ENCODE measurements at regions not wholly inside any gene's neighbourhood (a gene's known extent, or its start where the extent isn't known, plus 50 kb on each side); places are given as distances from the start of the nearest gene placed in this dataset.
"Not testable (repeated sequence)": the region's sequence is repeated elsewhere in the genome, so short reads cannot be mapped to it uniquely, and the experiment has no call there.

DNA sequence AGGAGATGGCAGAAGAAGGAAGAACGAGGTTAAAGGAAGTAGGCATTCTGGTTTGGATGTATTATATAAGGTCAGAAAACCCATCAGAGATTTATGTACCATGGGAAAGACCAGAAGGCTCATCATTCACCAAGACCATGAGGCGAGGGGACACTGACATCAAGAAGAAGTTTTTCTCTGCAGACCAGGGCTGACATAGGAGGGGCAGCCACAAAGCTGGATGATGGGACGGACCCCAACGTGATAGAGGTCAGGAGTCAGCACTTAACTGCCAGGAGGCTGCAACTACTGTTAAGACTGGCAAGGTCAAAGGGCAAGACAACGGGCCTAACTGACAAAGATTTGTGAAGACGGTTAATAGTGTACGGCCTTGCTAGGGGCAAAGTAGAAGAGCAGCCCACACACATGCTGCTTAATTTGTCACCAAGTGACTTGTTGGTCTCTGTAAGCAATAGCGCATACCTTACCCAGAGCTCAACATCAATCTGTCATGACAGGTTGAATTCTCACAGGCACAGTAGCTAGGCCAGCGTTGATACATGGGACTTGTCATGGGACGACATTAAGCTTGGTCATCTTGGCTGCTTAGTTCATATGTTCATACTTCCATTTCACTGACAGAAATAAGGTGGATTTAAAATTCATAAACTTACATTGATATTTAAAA, 579.7 kb upstream of the CDH10 start:
- POLR2A ChIA-PET = no interaction called here
- DNase-seq (ENCODE audit: extremely low spot score) = no peak
- CTCF ChIA-PET = interaction anchor here (0.8 kb wide), 1 partner anchor 8 kb away, joined by 3 read pairs; no protein-coding TSS in a partner anchor
- TF ChIP-seq, protein P1, sequence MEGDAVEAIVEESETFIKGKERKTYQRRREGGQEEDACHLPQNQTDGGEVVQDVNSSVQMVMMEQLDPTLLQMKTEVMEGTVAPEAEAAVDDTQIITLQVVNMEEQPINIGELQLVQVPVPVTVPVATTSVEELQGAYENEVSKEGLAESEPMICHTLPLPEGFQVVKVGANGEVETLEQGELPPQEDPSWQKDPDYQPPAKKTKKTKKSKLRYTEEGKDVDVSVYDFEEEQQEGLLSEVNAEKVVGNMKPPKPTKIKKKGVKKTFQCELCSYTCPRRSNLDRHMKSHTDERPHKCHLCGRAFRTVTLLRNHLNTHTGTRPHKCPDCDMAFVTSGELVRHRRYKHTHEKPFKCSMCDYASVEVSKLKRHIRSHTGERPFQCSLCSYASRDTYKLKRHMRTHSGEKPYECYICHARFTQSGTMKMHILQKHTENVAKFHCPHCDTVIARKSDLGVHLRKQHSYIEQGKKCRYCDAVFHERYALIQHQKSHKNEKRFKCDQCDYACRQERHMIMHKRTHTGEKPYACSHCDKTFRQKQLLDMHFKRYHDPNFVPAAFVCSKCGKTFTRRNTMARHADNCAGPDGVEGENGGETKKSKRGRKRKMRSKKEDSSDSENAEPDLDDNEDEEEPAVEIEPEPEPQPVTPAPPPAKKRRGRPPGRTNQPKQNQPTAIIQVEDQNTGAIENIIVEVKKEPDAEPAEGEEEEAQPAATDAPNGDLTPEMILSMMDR (IDR thresholded peaks at IDR 0.05; ENCODE audit: control extremely low read depth, extremely low read depth, low read depth, missing control alignments) = no peak

DNA sequence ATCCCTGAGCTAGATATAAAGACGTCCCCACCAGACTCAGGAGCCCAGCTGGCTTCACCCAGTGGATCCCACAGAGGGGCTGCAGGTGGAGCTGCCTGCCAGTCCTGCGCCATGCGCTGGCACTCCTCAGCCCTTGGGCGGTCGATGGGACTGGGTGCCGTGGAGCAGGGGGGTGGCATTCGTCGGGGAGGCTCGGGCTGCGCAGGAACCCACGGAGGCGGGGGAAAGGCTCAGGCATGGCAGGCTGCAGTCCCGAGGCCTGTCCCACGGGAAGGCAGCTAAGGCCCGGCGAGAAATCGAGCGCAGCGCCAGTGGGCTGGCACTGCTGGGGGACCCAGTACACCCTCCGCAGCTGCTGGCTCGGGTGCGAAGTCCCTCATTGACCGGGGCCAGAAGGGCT, 555.1 kb upstream of the CDH10 start:
- DNase-seq (ENCODE audit: extremely low spot score); POLR2A ChIA-PET: not testable (repeated sequence)
- CTCF ChIA-PET = interaction anchor here (1.5 kb wide), 1 partner anchor 15 kb away, joined by 3 read pairs; no protein-coding TSS in a partner anchor

DNA sequence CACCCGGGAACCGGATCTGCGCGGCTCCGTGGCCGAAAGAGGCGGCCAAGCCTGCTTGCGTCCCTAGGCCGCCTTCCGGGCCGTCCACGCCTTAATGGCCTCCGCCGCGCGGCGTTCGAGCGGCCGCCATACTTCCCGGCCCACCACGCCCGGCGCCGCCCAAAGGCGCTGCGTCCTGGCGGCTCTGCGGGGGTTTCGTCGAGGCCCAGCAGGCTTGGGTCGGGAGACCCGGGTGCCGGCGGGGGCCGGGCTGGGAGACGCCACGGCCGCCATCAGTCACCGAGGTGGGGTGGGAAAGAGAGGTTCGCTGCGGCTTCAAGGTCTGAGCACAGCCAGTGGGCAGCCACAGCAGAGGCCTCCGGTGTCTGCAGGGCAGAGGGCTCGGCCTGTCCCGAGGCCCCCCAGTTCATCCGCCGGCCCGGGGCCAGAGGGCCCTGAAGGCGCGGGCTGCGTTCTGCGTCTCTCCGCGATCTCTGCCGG, 545.8 kb upstream of the CDH10 start:
- TF ChIP-seq, protein P1 (IDR thresholded peaks at IDR 0.05; ENCODE audit: control extremely low read depth, extremely low read depth, low read depth, missing control alignments) = no peak
- DNase-seq (ENCODE audit: extremely low spot score) = no peak
- ChIA-PET CTCF (no interaction called here), POLR2A (no interaction called here)

DNA sequence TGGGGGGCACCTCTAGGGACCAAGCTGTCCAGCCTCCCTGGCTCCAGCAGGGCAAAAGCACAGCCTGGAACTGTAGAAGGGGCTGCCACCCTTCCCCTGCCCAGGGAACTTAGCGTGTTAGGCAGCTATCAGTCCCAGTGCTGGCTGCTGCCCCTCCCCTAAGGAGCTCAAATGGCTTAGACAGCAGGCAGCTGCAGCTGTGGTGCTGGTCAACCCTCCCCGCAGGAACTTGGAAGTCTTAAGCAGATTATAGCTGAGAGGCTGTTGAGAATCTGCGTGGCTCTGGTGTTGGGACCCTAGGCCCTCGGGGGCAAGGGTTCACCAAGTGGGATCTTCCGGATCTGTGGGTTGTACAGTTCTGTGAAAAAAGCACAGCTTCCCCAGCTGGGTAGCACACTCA, 536.5 kb upstream of the CDH10 start:
- CTCF ChIA-PET = no interaction called here
- POLR2A ChIA-PET = no interaction called here
- no peak for DNase-seq (ENCODE audit: extremely low spot score)
- TF ChIP-seq, protein P1 (IDR thresholded peaks at IDR 0.05; ENCODE audit: control extremely low read depth, extremely low read depth, low read depth, missing control alignments) = no peak

DNA sequence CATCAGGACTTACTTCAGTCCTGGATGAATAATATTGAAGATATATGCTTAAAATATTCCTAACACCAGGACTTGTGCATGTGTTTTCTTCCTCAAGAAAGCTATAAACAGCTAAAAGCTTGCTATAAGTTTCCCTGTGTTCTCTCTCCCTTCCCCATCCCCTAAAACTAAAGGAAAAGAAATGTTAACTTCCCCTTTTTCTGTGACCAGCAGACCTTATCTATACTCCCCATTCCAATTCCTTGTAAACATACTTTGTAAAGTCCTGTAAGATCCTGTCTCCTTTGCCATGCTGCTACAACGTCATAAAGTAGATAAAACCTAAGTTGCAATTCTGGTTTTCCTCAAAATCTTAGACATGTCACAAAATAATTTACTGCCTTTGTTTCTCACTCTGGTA, 517.8 kb upstream of the CDH10 start:
- POLR2A ChIA-PET; CTCF ChIA-PET; DNase-seq (ENCODE audit: extremely low spot score): not testable (repeated sequence)

DNA sequence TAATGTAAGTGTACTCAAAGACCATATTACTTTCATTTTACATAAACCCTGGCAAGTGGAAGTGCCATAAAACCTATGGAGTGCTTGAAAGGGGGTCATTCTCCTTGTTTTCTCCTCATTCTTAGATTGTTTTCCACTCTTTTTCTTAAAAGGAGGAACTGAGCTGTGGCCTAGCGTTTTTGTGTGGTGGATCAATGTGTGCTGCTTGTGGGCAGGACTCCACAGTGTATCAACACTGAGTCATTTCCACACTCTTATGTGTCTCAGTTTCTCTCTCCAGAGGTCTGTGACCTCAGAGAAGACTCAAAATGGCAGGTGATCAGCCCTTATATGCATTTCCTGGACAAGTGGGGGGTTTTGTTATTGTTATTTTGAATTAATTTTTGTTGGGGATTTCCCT, 516.1 kb upstream of the CDH10 start:
- DNase-seq (ENCODE audit: extremely low spot score) = no peak
- TF ChIP-seq, protein P1 (IDR thresholded peaks at IDR 0.05; ENCODE audit: control extremely low read depth, extremely low read depth, low read depth, missing control alignments) = no peak
- POLR2A ChIA-PET = no interaction called here
- CTCF ChIA-PET = no interaction called here

DNA sequence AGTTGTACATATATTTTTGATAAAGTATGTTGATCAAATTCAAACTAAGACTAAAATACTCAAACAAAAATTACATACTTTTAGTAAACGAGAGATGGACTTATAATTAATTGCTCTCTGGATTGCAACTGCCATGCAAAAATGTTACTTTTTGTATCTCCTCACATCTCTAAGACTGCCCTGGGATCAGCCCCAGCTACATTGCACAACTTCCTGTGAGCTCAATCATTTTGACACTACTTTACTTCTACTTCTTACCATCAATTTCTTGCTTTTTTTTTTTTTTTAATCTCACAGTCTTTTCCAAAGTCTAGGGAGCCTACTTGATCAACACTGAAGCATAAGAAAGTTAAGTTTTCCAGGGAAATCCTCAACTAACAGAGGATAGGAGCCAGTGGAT, 506.0 kb upstream of the CDH10 start:
- ChIA-PET POLR2A (no interaction called here), CTCF (no interaction called here)
- TF ChIP-seq, protein P1 (IDR thresholded peaks at IDR 0.05; ENCODE audit: control extremely low read depth, extremely low read depth, low read depth, missing control alignments) = no peak
- no peak for DNase-seq (ENCODE audit: extremely low spot score)

DNA sequence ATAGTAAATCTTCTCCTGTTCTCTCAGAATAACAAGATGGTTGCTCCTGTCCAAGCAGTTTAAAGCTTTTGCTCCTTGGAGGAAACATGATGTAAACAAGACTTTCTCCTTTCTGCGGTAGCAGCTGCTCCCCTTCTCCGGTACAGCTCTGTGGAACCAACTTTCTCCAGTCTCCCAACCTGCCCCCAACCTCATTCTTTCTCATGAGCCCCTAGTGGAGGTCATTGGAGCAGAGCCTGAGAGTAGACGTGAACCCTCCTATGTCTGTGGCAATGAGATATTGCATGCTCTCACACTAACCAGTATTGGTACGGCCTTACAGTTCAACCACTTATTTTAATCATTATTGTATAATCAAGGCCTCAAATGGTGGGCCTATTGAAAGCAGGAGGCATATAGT, 483.8 kb upstream of the CDH10 start:
- TF ChIP-seq, protein P1 (IDR thresholded peaks at IDR 0.05; ENCODE audit: control extremely low read depth, extremely low read depth, low read depth, missing control alignments) = no peak
- no peak for DNase-seq (ENCODE audit: extremely low spot score)
- CTCF ChIA-PET = no interaction called here
- POLR2A ChIA-PET = no interaction called here
